Bronchial epithelial cell (primary cell): ENCODE measurements at regions not wholly inside any gene's neighbourhood (a gene's known extent, or its start where the extent isn't known, plus 50 kb on each side); places are given as distances from the start of the nearest gene placed in this dataset.
"Not testable (repeated sequence)": the region's sequence is repeated elsewhere in the genome, so short reads cannot be mapped to it uniquely, and the experiment has no call there.

Experiments
- DNase-seq: peaks from one replicate; pipeline ENCODE4 v3.0.0-alpha.2; 2010; ENCODE audit warnings: low read depth
- FAIRE-seq: peaks from 2 replicates; lab custom pipeline; 2011; peaks lifted over from hg19 to GRCh38; lab: Jason Lieb, UNC
- H3K27me3 ChIP-seq: 2 replicates; pipeline ENCODE4 v1.5.1; 2011; ENCODE audit warnings: low read length; ENCODE audit not compliant: control insufficient read depth, insufficient read depth
- H3K36me3 ChIP-seq: 2 replicates; pipeline ENCODE4 v1.5.1; 2011; ENCODE audit warnings: low read length; ENCODE audit not compliant: control insufficient read depth, insufficient read depth
- H3K4me3 ChIP-seq: 2 replicates; pipeline ENCODE4 v1.5.1; 2011; ENCODE audit warnings: mild to moderate bottlenecking, low read depth, low read length, control low read depth
- CTCF ChIP-seq: IDR thresholded peaks from 2 replicates; pipeline ENCODE4 v1.5.1; 2011; ENCODE audit warnings: mild to moderate bottlenecking, moderate library complexity, low read length, control low read depth, inconsistent platforms; ENCODE audit not compliant: insufficient read depth, severe bottlenecking

GRCh38 chr11:42923651-42924050 is 388.1 kb upstream of the API5 start:
- DNase-seq, result no peak
- no peak for FAIRE-seq
- H3K36me3 ChIP-seq, result no peaks in the 10 kb centered on the region
- TF ChIP-seq CTCF, result no peak
- H3K27me3 ChIP-seq, result no peaks in the 10 kb centered on the region
- H3K4me3 ChIP-seq, result no peak overlapping the region

- FAIRE-seq, result no peak
- TF ChIP-seq CTCF, result no peak
- no peak overlapping the region for H3K4me3 ChIP-seq
- H3K27me3 ChIP-seq, result no peaks in the 10 kb centered on the region
- no peak for DNase-seq
- no peaks in the 10 kb centered on the region for H3K36me3 ChIP-seq
These were observed 385.9 kb upstream of the API5 start for GRCh38 chr11:42925916-42926315.

- no peaks in the 10 kb centered on the region for H3K36me3 ChIP-seq
- no peak for DNase-seq
- H3K27me3 ChIP-seq, result no peaks in the 10 kb centered on the region
- peak; percentile 7 for FAIRE-seq
- H3K4me3 ChIP-seq, result no peak overlapping the region
- no peak for TF ChIP-seq CTCF
These were observed 364.4 kb upstream of the API5 start for GRCh38 chr11:42947405-42947804.

- H3K27me3 ChIP-seq, H3K36me3 ChIP-seq, FAIRE-seq, DNase-seq, H3K4me3 ChIP-seq: not testable (repeated sequence)
These were observed 361.9 kb upstream of the API5 start for GRCh38 chr11:42949738-42950376.

GRCh38 chr11:42951266-42951665 is 360.5 kb upstream of the API5 start:
- no peaks in the 10 kb centered on the region for H3K36me3 ChIP-seq
- DNase-seq (peak; percentile 43), FAIRE-seq (no peak)
- no peaks in the 10 kb centered on the region for H3K27me3 ChIP-seq
- no peak overlapping the region for H3K4me3 ChIP-seq
- TF ChIP-seq CTCF, result no peak

- no peak for TF ChIP-seq CTCF
- H3K36me3 ChIP-seq, result no peaks in the 10 kb centered on the region
- DNase-seq (no peak), FAIRE-seq (no peak)
- H3K4me3 ChIP-seq, result no peak overlapping the region
- H3K27me3 ChIP-seq, result no peaks in the 10 kb centered on the region
These were observed 354.0 kb upstream of the API5 start for GRCh38 chr11:42957831-42958230.
